GM12872 (cell line): ENCODE measurements at regions not wholly inside any gene's neighbourhood (a gene's known extent, or its start where the extent isn't known, plus 50 kb on each side); places are given as distances from the start of the nearest gene placed in this dataset.

Source experiments
- TF ChIP-seq, protein P1 (sequence below): IDR thresholded peaks from 3 replicates; pipeline ENCODE4 v1.5.1; 2011; ENCODE audit warnings: low read depth, mild to moderate bottlenecking, low read length, moderate library complexity; ENCODE audit not compliant: insufficient read depth

DNA sequence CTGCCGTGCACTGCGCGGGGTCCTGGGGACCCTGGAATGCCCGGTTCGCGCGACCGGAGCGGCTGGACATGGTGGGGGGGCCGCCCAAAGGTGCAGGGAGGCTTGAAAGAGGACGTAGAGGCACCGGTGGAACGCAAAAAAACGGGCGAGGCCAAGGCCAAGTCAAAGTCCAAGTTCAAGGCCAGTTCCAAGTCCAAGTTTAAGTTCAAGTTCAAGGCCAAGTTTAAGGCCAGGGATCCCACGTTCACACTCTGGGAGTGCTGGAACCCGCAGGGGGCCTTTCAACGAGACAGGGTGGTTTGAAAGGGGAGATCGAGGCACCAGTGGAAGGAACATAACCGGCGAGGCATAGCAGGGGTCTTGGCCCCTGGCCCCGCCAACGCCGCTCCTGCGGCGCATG lies 317.6 kb downstream of the ALG10 start:
- TF ChIP-seq, protein P1, sequence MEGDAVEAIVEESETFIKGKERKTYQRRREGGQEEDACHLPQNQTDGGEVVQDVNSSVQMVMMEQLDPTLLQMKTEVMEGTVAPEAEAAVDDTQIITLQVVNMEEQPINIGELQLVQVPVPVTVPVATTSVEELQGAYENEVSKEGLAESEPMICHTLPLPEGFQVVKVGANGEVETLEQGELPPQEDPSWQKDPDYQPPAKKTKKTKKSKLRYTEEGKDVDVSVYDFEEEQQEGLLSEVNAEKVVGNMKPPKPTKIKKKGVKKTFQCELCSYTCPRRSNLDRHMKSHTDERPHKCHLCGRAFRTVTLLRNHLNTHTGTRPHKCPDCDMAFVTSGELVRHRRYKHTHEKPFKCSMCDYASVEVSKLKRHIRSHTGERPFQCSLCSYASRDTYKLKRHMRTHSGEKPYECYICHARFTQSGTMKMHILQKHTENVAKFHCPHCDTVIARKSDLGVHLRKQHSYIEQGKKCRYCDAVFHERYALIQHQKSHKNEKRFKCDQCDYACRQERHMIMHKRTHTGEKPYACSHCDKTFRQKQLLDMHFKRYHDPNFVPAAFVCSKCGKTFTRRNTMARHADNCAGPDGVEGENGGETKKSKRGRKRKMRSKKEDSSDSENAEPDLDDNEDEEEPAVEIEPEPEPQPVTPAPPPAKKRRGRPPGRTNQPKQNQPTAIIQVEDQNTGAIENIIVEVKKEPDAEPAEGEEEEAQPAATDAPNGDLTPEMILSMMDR = no peak

DNA sequence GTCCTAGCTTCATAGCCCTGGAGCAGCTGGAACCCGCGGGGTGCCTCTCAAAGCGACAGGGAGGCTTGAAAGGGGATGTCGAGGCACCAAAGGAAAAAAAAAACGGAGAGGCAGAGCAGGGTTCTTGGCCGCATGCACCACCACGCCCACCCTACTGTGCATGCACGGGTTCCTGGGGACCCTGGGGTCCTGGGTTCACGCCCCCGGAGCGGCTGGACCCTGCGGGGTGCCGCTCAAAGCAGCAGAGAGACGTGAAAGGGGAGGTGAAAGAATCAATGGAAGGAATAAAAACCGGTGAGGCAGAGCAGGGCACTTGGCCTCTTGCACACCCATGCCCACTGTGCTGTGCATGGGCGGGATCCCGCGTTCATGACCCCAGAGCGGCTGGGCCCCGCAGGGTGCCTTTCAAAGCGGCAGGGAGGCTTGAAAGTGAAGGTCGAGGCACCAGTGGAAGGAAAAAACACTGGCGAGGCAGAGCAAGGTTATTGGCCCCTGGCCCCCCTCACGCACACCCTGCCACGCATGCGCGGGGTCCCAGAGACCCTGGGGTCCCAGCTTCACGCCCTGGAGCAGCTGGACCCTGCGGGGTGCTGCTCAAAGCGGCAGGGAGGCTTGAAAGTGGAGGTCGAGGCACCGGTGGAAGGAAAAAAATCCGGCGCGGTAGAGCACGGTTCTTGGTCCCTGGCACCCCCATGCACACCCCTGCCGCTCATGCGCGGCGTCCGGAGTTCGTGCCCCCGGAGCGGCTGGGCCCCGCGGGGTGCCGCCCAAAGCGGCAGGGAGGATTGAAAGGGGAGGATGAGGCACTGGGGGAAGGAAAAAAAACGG lies 318.5 kb downstream of the ALG10 start:
- TF ChIP-seq, protein P1 = no peak

DNA sequence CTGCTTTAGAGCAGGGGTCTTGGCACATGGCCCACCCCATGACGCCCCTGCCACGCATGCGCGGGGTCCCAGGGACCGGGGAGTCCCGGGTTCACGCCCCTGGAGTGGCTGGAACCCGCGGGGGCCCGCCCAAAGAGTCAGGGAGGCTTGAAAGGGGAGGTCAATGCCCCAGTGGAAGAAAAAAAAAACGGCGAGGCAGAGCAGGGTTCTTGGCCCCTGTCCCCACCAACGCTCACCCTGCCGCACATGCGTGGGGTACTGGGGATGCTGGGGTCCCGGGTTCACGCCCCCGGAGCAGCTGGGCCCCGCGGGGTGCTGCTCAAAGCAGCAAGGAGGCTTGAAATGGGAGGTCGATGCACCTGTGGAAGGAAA lies 319.1 kb downstream of the ALG10 start:
- TF ChIP-seq, protein P1 = no peak

DNA sequence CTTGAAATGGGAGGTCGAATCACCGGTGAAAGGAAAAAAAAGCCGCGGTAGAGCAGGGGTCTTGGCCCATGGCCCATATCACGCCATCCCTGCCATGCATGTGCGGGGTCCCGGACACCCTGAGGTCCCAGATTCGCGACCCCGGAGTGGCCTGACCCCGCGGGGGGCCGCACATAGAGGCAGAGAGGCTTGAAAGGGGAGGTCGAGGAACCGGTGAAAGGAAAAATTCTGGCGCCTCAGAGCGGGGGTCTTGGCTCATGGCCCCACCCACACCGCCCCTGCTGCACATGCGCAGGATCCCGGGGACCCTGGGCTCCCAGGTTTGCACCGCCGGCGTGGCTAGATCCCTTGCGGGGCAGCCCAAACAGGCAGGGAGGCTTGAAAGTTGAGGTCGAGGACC lies 319.8 kb downstream of the ALG10 start:
- TF ChIP-seq, protein P1 = no peak

DNA sequence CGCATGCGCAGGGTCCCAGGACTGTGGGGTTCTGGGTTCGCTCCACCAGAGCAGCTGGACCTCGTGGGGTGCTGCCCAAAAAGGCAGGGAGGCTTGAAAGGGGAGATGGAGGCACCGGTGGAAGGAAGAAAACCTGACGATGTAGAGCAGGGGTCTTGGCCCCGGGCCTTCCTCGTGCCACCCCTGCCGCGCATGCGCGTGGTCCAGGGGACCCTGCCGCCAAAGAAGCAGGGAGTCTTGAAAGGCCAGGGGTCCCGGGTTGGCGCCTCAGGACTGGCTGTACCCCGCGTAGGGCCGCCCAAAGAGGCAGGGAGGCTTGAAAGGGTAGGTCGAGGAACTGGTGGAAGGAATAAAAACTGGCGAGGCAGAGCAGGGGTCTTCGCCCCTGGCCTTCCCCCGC lies 321.0 kb downstream of the ALG10 start:
- TF ChIP-seq, protein P1 = no peak

DNA sequence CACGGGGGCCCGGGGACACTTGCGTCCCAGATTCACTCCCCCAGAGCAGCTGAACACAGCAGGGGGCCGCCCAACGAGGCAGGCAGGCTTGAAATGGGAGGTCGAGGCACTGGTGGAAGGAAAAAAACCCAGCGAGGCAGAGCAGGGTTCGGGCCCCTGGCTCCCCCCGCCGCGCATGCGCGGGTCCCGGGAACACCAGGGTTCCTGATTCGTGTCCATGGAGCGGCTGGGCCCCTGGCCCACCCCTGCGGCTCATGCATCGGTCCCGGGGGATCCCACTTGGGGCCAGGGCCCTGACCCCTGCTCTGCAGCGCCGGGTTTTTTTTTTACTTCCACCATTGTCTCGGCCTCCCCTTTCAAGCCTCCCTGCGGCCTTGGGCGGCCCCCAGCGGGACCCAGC lies 321.5 kb downstream of the ALG10 start:
- TF ChIP-seq, protein P1 = no peak

DNA sequence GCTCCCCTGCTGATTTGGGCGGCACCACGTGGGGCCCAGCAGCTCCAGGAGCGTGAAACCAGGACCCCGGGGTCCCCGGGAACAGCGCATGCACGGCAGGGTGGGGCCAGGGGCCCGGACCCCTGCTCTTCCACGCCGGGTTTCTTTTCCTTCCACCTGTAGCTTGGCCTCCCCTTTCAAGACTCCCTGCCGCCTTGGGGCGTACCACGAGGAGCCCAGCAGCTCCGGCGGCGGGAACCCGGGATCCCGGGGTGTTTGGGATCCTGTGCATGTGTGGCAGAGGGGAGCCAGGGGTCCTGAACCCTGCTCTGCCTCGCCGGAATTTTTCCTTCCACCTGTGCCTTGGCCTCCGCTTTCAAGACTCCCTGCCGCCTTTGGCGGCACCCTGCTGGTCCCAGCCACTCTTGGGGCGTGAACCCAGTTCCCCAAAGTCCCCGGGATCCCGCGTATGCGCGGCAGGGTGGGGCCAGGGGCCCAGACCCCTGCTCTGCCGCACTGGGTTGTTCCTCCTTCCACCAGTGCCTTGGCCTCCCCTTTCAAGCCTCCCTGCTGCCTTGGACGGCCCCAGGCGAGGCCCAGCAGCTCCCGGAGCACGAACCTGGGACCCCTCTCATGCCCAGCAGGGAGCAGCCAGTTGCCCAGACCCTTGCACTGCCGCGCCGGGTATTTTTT lies 322.7 kb downstream of the ALG10 start:
- TF ChIP-seq, protein P1 = no peak
